ENCODE measurements at regions not wholly inside any gene's neighbourhood (a gene's known extent, or its start where the extent isn't known, plus 50 kb on each side); places are given as distances from the start of the nearest gene placed in this dataset.

DNA sequence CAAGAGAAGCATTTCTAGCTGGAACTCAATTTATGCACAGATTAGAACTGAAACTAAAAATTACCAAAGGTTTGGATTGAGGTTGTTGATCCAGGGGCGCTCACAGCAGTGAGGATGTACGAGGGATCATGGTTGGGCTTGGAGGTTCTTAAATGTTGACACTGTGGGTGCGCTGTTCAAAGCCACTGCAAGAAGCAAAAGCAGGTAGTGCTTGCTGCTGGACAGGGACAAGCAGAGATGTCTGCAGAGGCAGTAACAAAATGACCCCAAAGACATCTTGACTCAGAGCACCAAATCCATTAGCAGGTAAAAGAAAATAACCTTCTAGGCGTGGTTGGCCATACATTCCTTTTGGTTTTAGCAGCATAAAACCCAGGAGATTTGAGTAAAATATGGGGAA lies 468.4 kb downstream of the ZSWIM6 start:
- DNase-seq = no peak

GRCh38 chr5:61801174-61801573 lies 469.1 kb downstream of the ZSWIM6 start:
- no peak for DNase-seq

- no peak for DNase-seq
Observed at GRCh38 chr5:61802456-61802855, 470.4 kb downstream of the ZSWIM6 start.

- no peak for DNase-seq
Observed at GRCh38 chr5:61805101-61805500, 473.0 kb downstream of the ZSWIM6 start.

- no peak for DNase-seq
Observed at GRCh38 chr5:61806491-61807020, 474.5 kb downstream of the ZSWIM6 start.

GRCh38 chr5:61808091-61808490 lies 476.0 kb downstream of the ZSWIM6 start:
- no peak for DNase-seq

DNA sequence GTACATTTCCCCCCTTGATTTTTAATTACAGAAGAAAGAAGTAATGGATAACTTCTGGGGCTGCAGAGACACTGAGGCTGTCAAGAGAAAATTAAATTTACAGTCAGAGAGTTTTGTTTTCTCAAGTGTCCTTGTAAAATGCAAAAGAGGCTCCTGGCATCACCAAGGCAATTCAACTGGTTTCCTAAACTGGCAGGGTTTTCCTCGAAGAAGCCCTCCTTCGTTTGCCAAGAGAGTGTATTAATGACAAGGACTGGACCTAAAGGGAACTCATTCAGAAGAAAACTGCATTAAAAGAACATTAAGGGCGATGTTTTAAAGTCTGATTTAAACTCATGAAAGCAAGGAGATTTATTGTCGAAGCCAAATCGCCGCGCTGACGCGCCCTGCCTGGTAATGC lies 476.9 kb downstream of the ZSWIM6 start:
- DNase-seq = no peak

DNA sequence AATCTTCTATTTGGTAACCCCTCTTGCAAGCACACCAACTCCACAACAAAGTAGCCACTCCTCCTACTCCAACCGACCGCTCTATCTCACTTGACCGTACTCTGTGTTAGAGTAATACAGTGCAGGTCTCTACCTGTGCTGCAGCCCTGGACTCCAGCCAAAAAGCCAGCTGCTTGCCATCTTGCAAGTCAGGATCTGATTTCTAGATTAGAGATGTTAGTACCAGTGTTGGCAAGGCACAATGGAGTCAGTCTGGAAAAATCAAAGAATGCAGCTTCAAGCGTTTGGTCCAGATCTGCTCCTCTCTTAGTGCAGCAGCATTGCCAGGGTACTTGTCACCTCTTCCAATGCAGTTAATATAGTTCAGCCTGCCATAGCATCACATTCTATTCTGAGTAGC lies 477.6 kb downstream of the ZSWIM6 start:
- no peak for DNase-seq

DNA sequence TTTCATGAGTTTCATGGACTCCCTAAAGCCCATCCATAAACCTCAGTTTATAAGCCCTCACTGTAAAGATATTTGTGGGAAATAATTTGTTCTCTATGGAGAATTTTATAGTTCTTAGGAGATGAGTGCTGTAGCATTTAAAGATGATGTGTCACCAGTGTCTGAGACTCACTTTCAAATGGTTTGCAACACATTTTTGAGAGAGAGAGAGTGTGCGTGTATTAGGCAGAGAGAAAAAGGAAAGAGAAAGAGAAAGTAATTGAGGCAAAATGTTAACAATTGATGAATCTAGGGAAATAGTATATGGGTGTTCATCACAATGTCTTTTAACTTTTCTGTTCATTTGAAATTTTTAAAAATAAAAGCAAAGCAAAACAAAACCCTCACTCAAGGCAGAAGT lies 479.0 kb downstream of the ZSWIM6 start:
- DNase-seq = no peak

DNA sequence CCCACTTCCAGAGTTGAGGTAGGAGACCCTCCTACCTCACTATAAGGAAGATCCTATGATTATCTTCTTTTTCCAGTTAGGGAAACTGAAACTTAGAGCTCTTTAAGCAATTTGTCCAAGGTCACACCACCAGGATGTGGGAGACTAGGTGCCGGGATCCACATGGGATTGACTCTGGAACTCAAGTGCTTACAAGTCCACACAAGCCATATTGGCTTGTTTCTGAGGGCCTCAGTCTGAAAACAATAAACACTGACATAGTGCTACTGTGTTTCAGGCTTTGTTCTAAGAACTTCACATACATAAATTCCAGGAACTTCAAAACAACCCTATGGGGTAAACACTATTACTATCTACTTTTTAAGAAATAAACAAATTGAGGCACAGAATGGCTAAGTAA lies 481.3 kb downstream of the ZSWIM6 start:
- DNase-seq = no peak

- no peak for DNase-seq
Observed at GRCh38 chr5:61815339-61815738, 483.3 kb downstream of the ZSWIM6 start.

DNA sequence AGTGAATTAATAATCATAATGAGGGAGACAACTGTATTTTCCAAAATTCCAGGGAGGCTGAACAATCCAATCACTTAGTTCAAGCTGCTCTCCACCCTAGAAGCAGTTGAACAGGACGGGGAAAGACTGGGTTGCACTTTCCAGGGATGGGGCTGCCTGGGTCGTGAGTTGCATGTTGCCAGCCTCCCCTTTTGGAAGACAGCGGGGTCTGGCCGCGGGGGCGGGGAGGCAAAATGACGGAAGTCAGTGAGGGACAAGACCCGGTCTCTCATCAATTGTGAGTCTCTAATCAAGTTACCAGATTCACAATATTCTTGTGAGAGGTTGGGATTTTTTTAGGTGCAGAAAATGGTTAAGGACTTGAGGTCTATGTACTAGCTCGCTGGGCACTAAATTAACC lies 484.1 kb downstream of the ZSWIM6 start:
- no peak for DNase-seq

DNA sequence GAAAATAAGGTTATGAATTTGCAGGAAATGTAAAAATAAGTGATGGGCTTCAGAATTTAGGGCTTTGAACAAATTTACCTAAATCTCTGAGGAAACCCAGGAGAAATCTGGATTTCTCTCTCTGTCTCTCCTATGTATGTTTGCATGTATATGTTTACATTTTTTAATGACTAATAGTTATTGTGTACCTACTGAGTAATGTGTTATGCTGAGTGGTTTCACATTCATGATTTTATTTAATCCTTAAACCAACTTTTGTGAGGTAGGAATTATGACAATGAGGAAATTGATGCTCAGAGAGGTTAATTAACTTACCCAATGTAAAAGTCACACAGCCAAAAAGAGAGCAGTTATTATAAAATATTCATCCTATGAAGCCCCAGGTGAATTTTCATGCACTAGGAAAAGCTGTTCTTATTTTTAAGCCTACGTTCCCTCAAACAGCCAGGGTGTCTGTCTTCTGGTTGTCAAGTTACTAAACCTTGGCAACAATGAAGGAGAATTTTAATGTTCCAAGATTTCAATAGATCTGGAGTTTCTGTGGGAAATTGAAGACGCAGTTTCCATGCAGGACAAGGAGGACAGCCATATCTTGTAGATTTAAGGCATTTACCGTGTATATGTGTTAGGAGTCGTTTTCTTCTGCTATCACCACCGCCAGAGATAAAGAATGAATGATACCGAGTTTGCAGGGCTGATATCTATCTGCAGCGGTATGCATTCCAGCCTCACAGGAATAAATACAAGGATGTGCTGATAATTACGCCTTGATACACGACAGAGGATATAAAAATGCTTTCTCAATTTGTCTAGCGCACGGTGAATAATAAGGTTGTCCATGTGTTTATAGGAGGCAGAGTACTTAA lies 484.8 kb downstream of the ZSWIM6 start:
- no peak for DNase-seq

DNA sequence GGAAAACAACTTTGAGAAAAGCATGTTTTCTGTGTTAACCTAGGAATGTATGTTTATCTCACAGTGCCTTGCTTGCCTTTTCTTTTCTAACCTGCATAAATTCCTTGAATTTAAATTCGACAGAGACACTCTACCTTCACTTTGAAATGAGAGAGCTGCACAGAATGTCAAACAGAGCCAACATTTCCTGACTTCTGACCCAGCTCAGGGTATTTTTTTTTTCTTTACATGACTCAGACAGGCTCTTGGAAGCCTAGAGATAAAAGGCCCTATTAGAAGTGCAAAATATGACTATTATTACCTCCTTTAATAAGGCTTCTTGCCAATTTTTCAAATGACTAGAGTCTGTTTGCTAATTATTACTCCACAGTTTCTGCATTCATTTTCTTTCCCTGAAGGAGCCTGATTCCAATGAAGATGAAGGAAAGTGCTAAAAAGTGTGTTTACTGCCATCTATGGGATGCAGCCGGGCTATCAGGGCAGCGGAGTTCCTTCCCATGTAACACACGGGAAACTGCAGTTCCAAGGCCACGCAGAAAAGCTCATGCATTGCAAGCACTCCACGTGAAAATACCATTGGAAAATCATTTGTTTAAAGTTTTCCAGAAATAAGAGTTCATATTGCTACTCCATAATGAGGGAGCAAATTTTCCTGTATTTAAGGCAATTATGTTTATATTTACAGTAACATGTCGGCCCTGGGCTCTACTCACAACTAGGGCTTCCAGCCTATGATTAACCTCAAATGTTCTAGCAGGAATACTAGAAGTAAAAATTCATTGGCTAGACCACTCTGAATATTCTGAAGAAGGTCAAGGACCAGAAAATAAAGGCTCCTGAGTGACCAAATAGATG lies 485.6 kb downstream of the ZSWIM6 start:
- no peak for DNase-seq

- DNase-seq = no peak
Observed at GRCh38 chr5:61820836-61821235, 485.2 kb upstream of the KIF2A start.

GRCh38 chr5:61821561-61821960 lies 484.4 kb upstream of the KIF2A start:
- DNase-seq = no peak

GRCh38 chr5:61822584-61822983 lies 483.4 kb upstream of the KIF2A start:
- no peak for DNase-seq

GRCh38 chr5:61823065-61823464 lies 482.9 kb upstream of the KIF2A start:
- no peak for DNase-seq

- DNase-seq = no peak
Observed at GRCh38 chr5:61823781-61824180, 482.2 kb upstream of the KIF2A start.

DNA sequence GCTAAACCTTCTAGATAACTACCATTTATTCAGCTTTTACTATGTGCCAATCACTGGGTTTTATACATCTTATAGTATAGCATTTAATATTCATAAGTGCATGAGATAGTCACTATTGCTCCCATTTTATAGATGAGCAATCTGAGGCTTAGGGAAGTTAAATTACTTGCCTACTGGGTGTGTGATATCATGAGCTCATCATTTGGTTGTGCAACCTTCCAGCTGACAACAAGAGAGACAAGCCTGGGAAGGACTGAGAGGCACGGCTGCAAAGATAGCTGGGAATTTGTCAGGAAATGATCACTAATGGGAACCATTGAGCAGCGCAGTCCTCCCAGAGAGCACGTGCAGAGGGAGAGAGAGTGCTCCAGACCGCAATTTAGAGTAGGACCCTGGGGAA lies 481.6 kb upstream of the KIF2A start:
- no peak for DNase-seq

- no peak for DNase-seq
Observed at GRCh38 chr5:61827445-61827975, 478.5 kb upstream of the KIF2A start.

DNA sequence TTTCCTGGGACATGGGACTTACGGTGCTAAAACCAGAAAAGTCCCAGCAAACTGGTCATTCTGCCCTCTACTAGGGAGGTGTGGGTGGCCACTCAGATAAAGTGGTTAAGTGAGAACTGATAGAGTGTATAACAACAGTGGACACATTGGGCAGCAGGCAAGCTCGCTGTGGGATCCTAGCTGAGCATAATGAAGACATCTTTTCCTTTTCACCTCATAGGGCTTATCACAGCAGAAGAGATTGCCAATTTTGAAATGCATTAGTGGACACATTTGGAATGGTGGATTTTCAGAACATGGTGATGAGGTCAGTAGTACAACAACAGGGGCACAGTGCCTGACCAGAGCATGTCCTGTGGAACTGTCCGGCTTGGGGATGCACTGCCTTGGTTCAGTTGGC lies 477.1 kb upstream of the KIF2A start:
- DNase-seq = no peak

GRCh38 chr5:61831736-61832135 lies 474.3 kb upstream of the KIF2A start:
- DNase-seq = no peak

GRCh38 chr5:61837788-61838187 lies 468.2 kb upstream of the KIF2A start:
- no peak for DNase-seq

All from stimulated activated naive CD4-positive, alpha-beta T cell (primary cell).